ENCODE measurements at regions not wholly inside any gene's neighbourhood (a gene's known extent, or its start where the extent isn't known, plus 50 kb on each side); places are given as distances from the start of the nearest gene placed in this dataset.

DNA sequence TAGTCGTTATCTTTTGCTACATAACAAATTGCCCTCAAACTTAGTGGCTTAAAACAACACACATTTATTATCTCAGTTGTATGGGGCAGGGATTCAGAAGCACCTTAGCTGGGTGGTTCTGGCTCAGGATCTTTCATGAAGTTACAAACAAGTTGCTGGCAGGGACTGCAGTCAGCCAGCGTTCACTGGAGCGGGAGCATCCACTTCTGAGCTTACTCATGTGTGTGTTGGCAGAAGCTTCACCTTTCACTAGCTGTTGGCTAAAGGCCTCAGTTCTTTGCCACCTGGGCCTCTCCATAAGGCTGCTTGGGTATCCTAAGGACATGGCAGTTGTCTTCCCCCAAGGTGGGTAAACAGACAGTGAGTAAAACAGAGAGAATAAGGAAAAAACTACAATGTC lies 365.7 kb downstream of the RPS29 start:
- no peak for DNase-seq

DNA sequence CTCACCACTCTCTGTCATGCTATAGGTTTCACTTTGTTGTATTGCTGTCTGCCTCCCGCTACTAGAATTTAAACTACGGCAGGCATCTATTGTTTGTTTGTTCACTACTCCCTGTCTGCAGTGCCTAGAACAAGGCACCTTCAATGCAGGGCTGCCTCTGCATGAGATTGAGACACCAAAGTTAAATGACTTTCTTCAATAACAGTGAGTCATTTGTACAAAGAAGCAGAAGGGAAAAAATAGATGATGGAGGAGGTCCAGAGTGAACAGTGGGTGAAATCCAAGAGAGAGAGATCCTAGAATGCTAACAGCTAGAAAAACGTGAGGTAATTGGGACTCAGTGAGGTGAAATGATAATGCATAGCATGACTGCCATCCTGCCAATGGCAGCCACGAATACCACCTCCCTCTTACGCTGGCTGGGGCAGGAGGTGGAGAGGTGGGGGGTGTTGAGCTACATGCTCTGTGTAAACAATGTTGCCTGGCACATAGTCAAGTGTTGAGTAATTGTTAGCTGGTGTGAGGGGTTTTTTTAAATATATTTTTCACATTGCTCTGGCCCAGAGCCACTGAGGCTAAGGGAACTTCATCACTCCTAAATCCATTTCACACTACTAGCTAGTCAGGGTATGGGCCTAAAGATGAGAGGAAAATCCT lies 367.6 kb downstream of the RPS29 start:
- DNase-seq, result no peak

DNA sequence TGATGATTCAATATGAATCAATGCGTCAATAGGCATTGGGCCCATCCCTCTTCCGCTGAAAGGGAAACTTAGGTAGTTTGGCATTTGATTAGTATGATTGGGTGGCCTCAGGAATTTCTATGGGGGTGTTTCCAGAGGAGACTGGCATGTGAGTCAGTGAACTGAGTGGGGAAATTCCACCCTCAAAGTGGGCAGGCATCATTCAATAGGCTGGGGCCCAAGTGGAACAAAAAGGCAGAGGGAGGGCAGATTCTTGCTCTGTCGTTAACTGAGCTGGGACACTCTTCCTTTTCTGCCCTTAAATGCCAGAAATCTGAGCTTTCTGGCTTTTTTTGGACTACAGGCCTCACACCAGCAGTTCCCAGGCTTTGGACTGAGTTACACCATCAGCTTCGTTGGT lies 373.5 kb downstream of the RPS29 start:
- DNase-seq, result no peak

DNA sequence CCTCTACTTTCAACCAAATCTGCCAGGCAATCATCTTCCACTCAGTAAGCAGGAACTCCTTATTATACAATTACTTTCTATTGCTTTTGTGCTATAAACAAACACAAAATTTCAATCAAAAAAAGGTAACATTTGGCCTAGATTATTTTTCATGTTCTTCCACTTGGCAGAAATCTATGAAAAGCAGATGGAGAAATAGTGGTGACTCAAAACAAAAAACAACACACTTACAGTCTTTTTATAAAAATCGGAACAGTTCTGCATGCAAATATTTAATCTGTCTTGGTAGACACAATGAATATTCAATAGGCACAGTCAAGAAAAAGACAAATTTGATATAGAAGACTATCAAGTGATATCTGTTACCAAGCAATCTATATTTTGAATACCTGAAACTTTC lies 376.8 kb downstream of the RPS29 start:
- no peak for DNase-seq

DNA sequence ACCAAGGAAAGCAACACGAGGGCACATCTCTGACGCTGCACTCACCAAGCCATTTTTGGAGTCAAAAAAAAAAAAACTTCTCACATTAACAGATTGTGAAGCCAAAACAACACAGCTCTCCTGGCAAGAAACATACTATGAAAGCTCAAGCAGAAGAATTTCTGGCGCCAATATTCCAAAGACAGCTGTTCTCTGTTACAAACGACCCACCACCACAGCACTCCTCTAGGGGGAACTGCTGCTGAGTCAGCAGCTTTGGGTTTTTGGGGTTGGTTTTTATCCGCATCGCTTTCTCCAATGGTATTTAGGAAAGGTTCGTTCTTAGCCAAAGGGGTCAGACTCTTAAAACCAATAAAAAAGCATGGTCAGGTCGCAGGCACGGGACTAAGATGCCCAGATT lies 379.4 kb downstream of the RPS29 start:
- DNase-seq, result no peak

DNA sequence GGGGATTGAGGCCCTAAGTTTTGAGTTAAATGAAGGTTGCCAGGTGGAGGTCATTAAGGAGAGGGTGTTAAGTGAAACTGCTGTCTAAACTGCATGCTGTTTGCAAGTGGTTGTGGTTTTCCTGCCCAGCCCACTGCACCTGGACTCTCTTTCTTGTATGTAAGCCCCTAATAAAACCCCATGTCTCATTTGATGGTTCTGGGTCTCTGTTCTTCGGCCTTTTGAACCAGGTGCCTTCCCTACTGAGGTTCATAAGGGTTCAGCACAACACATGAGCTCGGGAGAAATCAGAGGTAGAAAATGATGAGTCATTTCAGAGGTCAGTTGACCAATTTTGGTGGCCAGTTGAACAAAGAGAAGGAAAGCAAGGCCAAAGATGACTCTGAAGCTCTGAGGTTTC lies 382.5 kb downstream of the RPS29 start:
- DNase-seq, result no peak

DNA sequence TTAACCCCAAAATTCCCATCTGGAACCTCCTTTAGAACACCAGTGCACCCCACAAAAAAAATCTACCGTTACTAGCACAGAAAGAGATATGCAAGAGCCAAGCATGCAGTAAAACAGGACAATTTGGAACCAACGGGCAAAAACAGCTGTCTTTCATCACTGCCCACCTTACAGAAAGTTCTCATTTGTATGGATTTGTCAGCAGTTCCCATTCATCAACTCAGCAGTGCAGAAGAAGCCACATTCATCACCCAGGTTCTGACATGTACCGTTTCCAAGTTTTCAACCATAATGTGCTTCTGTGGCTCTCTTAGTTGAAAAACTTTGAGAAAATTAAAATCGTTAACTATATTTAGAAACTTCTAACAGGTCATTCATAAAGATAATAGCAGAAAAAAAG lies 387.0 kb downstream of the RPS29 start:
- DNase-seq, result no peak

DNA sequence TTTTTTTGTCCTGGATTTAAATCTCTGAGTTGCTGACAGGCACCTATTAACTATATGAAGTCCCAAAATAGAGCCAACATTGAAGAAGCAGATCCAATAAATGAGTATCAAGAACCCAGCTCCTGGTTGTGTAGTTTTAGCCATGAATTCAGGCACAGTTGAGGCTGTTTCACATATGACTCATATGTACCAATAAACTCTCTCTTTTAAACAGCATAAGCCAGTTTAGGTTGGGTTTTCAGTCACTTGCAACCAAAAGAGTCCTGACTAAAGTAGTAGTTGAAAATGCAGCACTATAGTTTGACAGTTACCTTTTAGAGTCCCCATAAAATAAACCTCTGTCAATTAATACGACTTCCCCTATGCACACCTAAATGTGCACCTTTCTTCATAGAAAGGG lies 389.9 kb downstream of the RPS29 start:
- no peak for DNase-seq

DNA sequence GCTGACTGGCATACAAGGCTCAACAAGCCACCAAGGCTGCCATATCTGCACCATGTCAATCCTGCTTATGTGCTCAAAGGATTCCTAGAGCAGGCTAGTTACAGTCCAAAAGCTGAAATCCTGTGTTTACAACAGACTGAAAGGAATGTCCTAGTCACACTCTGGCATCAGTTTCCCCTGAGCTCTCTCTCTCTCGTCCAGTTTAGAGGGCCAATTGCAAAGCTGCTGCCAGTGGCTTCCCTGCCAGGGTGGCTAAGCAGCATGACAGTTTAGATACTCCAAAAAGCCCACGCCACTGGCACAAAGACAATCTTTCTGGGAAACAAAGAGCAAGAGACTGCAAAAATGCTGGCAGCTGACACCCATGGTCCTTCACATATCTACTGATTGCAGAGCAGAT lies 392.1 kb downstream of the RPS29 start:
- no peak for DNase-seq

DNA sequence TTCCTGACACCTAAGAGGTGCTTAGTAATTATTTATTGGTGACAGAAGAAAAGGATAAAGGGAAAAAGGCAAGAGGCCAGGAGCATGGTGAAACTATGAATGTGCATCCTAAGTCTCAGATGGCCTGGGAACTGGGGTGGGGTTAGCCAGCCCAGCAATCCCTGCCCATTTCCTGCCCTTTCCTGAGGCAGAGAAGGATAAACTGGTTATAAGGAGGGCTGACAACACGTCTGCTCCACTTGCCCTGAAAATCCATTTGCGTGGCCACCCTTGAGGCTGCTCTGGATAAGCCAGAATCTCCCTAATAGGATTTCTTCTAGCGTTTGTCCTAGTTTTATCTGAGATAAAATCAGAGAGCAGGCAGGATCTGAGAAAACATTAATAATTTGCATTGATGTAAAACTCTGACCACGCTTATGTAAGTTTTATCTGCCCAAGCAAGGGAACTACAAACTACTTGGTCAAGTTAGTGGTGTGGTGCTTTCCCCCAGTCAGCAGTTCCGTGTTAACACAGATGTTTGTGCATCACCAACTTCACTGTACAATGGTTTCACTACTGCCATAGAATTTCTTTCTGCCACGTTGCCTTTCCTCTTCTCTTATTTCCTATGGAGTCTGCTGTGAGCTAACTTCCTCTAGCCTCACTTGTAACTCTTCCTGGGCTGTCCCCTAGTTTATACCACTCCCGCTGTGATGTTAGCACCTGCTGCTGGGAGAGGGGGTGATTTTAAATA lies 392.7 kb downstream of the RPS29 start:
- DNase-seq, result no peak

DNA sequence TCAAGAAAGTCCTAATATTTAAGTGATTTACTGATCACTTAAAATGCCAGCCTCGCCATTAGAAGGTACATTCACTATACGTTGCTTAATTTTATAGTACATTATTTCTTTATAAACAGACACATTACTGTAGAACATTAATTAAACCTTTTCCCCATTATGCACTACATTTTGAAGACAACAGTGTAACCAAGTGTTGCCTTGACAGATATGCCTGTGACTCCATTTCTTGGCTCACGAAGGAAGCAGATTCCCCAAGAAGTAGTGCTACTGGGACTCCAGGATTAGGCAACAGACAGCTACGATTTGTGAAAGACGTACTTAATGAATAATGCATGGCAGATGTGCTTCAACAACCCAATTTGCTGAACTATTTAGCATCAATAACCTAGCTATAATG lies 394.8 kb downstream of the RPS29 start:
- DNase-seq, result no peak

DNA sequence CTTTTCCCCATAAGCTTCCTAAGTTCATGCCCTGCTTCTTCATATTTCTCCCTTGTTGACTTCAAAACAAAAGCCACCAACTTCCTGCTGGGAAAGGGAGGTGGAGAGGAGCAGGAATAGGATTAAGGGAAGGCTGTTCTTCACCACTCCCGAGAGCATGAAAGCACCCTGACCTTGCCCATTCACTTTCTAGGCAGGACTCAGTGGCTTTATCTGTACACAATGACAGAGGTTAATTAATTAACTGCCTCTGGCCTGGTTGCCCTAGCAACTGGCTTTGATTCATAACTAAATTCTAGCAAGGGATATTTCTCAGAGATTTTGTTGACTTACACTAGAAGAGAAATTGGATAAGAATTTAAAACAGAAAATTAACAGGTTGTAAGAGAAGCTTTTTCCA lies 396.8 kb downstream of the RPS29 start:
- no peak for DNase-seq

DNA sequence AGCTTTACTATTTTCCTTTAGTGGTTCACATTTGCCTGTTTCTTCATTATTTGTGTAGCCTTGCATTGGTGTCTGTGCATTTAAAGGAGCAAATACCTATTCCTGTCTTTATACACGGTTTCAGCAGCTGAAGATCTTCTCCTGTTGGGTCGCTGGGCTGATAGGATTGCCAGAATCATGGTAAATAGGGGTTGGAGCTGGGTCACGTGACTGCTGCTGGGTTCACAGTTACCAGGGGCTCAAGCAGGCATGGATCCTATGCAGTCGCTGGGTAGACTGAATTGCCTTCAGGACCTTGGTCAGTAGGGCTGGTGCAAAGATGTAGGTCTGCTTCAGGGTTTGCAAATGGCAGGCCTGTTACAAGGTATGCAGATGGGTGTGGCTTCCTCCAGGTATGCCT lies 398.4 kb downstream of the RPS29 start:
- DNase-seq, result no peak

DNA sequence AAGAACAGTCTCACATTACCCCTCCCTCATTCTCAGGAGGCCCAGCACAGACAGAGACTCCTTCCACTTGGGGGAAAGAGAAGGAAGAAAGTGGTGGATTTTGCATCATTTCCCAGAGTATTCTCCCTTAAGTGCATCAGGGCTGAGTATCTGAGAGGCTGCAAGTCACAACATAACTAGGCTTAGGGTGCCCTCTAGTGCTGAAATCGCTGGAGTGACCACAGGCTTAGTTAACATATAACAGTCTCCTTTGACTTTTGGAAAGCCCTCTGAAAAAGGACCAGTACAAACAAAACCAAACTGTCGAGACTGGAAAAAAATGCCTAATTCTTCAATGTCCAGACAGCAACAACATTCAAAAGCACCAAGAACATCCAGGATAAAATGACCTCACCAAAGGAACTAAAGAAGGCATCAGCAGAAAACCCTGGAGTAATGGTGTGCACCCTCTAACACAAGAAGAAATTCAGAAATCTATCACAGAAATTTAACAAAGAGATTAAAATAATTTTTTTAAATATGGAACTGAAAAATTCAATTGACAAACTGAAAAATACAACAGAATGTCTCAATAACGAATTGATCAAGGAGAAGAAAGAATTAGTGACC lies 412.3 kb downstream of the RPS29 start:
- no peak for DNase-seq

DNA sequence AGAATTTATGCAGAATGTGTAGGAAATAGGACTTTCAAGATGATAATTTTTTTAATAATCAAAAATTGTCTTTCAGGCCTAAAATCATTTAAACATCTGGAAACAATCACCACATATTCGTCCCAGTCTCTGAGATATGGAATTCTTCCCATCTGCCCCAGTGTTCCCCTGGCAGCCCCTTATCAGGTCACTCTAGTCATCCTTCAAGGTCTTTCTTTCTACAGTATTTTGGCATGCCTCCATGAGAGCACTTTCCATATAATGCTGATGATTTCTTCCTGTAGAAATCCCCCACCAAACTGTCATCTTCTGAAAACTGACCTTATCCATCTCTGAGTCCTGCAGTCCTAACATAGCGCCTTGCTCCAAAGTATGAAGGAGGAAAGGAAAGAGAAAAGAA lies 422.1 kb downstream of the RPS29 start:
- DNase-seq, result no peak

DNA sequence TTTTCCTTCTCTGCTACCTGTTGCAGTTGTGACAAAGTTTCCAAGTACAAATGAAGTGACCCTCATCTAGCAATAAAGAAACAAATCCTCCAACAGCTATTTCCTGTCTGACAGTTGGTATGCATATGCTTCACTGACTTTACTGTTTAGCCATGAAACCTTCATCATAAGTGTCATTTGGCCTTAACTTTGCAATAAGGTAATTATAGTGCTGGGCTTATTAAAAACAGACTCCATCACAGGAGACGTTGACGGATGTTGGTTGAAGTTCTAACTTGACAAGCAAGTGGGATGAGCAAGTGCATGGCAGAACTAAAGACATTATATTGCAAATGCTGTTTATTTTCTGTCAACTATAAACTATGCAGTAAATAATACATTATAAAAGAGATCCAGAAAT lies 425.2 kb downstream of the RPS29 start:
- DNase-seq, result no peak

DNA sequence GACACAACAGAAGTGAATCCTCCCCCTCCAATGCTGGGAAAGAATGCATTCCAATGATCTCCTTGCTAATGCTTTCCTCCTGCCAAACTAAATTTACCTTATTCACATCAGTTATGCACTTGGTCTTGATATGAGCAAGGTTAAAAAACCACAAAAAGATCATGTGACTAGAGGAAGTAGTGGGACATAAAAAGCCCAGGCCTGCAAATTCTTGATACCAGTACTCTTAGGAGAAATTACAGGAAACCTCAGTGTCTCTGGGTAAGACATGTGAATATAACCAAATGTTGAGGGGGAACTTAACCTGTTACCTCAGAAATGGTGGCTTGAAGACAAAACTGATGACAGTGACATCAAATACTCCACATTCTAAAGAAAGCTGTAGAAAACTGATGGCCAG lies 427.1 kb downstream of the RPS29 start:
- no peak for DNase-seq

DNA sequence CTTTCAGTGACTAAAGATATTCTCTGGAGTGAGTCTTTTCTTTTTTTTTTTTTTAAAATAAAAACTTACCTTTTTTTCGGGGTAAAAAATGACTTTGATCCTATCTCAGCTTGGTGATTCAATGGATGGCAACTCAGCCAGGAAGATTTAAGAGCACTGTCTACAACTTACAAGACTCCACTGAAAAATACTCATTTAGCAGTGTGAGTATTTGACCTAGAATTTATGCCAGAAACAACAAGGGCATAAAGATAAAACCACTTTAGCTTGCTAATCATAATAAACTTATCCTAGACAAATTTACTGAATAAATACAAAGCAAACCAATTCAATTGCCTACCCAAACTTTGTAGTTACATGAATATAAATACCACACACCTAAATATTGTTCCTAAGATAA lies 446.6 kb downstream of the RPS29 start:
- no peak for DNase-seq

DNA sequence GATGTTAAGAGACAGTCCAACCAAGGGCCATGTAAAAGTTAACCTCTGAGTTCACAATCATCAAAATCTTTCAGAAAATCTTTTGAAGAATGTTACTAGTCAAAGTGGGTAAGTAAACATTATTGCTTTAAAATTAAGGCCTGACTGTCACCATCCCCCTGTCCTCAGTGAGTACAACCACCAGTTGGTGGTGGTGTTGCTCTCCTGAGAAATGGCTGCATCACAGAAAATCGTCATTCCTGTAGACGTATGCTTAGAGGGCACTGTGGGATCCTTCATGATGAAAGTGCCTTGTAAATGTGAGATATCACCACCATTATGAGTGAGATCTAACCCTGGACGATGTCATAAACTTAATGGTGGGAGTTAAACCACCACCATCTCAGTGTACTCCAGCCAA lies 451.2 kb downstream of the RPS29 start:
- DNase-seq, result no peak

DNA sequence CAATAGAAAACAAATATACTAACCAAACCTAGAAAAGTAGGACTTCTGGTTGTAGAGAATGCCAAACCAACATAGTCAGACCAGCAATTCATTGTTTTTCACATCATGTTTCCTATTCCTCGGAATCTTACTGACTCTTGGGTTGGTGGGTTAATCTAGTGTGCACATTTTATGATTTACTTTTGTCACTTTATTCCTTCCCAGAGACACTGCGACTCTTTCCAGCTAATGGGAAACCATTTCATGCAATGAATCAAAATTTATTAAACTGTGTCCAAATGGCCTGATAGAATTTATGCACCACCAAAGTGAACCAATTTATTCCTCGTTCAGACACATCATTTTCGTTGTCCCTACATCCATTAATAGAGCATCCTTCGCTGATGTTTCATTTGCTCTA lies 464.9 kb downstream of the RPS29 start:
- no peak for DNase-seq

DNA sequence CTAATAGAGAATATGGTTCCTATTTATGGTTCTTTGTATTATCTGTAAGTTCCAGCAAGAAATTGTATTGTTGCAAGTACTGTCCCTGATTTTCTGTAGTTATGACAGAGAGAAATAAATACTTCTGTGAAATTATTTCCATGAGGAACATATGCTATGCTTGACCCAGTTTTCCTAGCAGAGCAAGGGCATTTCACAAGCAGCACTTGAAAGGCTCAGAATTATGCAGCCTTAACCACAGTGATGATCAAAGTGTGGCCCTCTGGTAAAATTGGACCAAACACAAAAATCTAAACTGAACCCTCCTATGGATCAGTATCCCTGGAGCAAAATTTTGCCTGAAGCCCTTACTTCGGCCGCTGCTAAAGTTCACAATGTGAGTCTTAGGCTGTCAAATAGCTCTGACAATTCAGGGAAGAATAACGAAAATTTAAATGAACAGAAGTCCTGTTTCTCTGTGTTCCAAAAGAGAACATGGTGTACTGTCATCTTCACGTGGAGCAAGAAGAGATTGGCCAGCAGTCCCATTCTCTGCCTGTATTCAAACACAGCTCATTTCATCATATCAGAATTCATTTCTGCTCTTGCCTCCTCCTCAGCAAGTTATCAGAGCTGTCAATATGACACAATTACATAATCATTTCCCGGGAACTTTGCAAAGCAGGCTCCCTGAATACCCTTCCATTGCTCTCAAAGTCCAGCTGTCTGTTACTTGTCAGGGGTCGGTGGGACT lies 471.9 kb downstream of the RPS29 start:
- DNase-seq, result no peak

DNA sequence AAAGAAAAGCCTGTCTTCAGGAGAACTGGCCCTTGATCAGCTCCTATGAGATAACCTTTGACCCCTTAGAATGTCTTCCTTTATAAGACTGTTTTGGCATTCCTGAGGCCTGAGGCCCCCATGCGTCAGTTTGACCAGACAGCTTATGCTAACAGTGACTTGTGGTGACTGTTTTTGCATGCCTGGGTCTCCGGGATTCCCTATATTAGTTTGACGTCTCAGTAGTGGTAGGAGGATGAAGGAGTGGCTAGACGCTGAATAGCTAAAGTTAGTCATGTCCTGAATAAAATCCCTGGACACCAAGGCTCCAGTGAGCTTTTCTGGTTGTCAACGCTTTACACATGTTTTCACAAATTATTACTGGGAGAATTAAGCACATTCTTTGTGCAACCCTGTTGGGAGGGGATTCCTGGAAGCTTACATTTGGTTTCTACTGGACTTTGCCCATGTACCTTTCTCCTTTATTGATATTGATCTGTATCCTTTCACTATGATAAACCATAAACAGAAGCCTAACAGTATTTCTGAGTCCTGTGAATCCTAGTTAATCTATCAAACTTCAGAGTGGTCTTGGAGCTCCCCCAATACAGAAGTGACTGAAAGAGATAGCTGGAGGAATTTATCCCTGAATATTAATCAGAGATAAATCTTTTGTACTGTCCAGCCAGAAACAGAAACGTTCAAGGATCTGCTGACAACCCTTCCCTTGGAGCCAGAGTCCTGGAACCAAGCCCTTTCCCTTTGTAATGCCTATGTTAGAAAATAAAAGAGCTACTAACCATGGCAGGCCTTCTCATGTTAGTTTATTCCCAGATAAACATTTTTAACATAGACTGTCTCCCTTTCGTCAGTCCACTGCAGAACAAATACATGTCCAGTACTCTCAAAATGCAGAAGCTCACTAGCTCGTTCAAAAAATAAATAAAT lies 479.2 kb downstream of the RPS29 start:
- no peak for DNase-seq

DNA sequence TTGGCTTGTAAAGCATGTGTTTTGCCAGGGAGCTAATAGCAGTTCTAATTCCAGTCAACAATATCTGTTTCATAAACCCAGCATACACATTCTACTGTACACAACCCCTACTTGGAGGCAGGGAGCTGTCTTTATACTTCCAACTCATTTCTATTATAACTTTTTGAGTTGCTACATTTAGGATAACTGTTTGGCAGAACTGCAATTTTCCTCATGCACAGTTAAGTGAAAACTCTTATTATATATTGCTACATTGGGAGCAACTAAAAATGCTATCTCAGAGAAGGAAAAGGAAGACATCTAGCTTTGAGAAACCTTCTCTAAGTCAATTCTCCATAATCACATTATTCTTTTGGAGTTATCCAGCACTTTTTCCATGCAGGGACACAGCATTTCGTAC lies 480.2 kb downstream of the RPS29 start:
- no peak for DNase-seq
